HS-5 (cell line): ENCODE measurements at regions not wholly inside any gene's neighbourhood (a gene's known extent, or its start where the extent isn't known, plus 50 kb on each side); places are given as distances from the start of the nearest gene placed in this dataset.
A peak's percentile ranks its signal among the peaks of the same experiment; 100 is the strongest.
"Not testable (repeated sequence)": the region's sequence is repeated elsewhere in the genome, so short reads cannot be mapped to it uniquely, and the experiment has no call there.

Source experiments
- DNase-seq: peaks from one replicate; pipeline ENCODE4 v3.0.0-alpha.2; 2012; ENCODE audit warnings: low read depth

- DNase-seq: no peak
Observed at GRCh38 chr4:140249351-140249750, 95.4 kb upstream of the MAML3 start.

GRCh38 chr4:140247237-140247636, 93.3 kb upstream of the MAML3 start:
- DNase-seq: no peak

GRCh38 chr4:140246216-140246615, 92.2 kb upstream of the MAML3 start:
- DNase-seq: no peak

- DNase-seq: no peak
Observed at GRCh38 chr4:140244328-140244727, 90.3 kb upstream of the MAML3 start.

GRCh38 chr4:140243278-140243753, 89.3 kb upstream of the MAML3 start:
- DNase-seq: no peak

- DNase-seq: no peak
Observed at GRCh38 chr4:140242357-140243277, 88.6 kb upstream of the MAML3 start.

GRCh38 chr4:140240237-140240636, 86.3 kb upstream of the MAML3 start:
- no peak for DNase-seq

GRCh38 chr4:140239311-140239710, 85.3 kb upstream of the MAML3 start:
- no peak for DNase-seq

- no peak for DNase-seq
Observed at GRCh38 chr4:140238351-140239056, 84.5 kb upstream of the MAML3 start.

- DNase-seq: peak; percentile 74
Observed at GRCh38 chr4:140237616-140238350, 83.8 kb upstream of the MAML3 start.

- no peak for DNase-seq
Observed at GRCh38 chr4:140236654-140237169, 82.7 kb upstream of the MAML3 start.

GRCh38 chr4:140234697-140235060, 80.7 kb upstream of the MAML3 start:
- DNase-seq: no peak

- no peak for DNase-seq
Observed at GRCh38 chr4:140233791-140234696, 80.1 kb upstream of the MAML3 start.

- DNase-seq: no peak
Observed at GRCh38 chr4:140229881-140230280, 75.9 kb upstream of the MAML3 start.

- no peak for DNase-seq
Observed at GRCh38 chr4:140227286-140227685, 73.3 kb upstream of the MAML3 start.

GRCh38 chr4:140223056-140223810, 69.2 kb upstream of the MAML3 start:
- DNase-seq: no peak

- no peak for DNase-seq
Observed at GRCh38 chr4:140222171-140222570, 68.2 kb upstream of the MAML3 start.

- DNase-seq: no peak
Observed at GRCh38 chr4:140220058-140220457, 66.1 kb upstream of the MAML3 start.

- no peak for DNase-seq
Observed at GRCh38 chr4:140219567-140219966, 65.6 kb upstream of the MAML3 start.

- not testable (repeated sequence) for DNase-seq
Observed at GRCh38 chr4:140219070-140219469, 65.1 kb upstream of the MAML3 start.
